ENCODE measurements at regions not wholly inside any gene's neighbourhood (a gene's known extent, or its start where the extent isn't known, plus 50 kb on each side); places are given as distances from the start of the nearest gene placed in this dataset.
"Not testable (repeated sequence)": the region's sequence is repeated elsewhere in the genome, so short reads cannot be mapped to it uniquely, and the experiment has no call there.

GRCh38 chr14:45798659-45799058 is 545.7 kb upstream of the MIS18BP1 start:
- no peak overlapping the region for H3K9ac ChIP-seq
- no peaks in the 10 kb centered on the region for H3K9me3 ChIP-seq (ENCODE audit: control insufficient read depth, low read length)

GRCh38 chr14:45796006-45796405 is 543.0 kb upstream of the MIS18BP1 start:
- H3K9ac ChIP-seq; H3K4me1 ChIP-seq; H3K4me2 ChIP-seq (ENCODE audit: low read length); H3K79me2 ChIP-seq; H2AFZ ChIP-seq; H3K27me3 ChIP-seq (ENCODE audit: control insufficient read depth, insufficient read depth, low read length); H3K4me3 ChIP-seq (ENCODE audit: low read depth, low read length); H3K9me3 ChIP-seq (ENCODE audit: control insufficient read depth, low read length); H3K36me3 ChIP-seq (ENCODE audit: control insufficient read depth, insufficient read depth, low read length); H3K27ac ChIP-seq: not testable (repeated sequence)

More at GRCh38 chr14:45798659-45799058, 545.7 kb upstream of the MIS18BP1 start:
- Histone ChIP-seq H3K79me2 (no peaks in the 10 kb centered on the region), H3K4me3 (ENCODE audit: low read depth, low read length) (no peak overlapping the region), H3K4me2 (ENCODE audit: low read length) (no peak overlapping the region), H3K36me3 (ENCODE audit: control insufficient read depth, insufficient read depth, low read length) (no peaks in the 10 kb centered on the region), H2AFZ (no peak overlapping the region), H3K27me3 (ENCODE audit: control insufficient read depth, insufficient read depth, low read length) (no peaks in the 10 kb centered on the region), H3K27ac (no peak overlapping the region), H3K4me1 (no peaks in the 10 kb centered on the region)
- TF ChIP-seq CTCF (IDR thresholded peaks at IDR 0.05): no peak

GRCh38 chr14:45793081-45793480 is 540.1 kb upstream of the MIS18BP1 start:
- Histone ChIP-seq H3K4me3 (ENCODE audit: low read depth, low read length) (no peak overlapping the region), H3K4me2 (ENCODE audit: low read length) (no peak overlapping the region), H3K9ac (no peak overlapping the region), H3K27me3 (ENCODE audit: control insufficient read depth, insufficient read depth, low read length) (no peaks in the 10 kb centered on the region), H3K9me3 (ENCODE audit: control insufficient read depth, low read length) (no peaks in the 10 kb centered on the region), H3K79me2 (no peaks in the 10 kb centered on the region), H3K36me3 (ENCODE audit: control insufficient read depth, insufficient read depth, low read length) (no peaks in the 10 kb centered on the region), H3K27ac (no peak overlapping the region), H3K4me1 (no peaks in the 10 kb centered on the region), H2AFZ (no peak overlapping the region)
- TF ChIP-seq CTCF (IDR thresholded peaks at IDR 0.05): no peak

- H3K4me2 ChIP-seq (ENCODE audit: low read length): no peak overlapping the region
- H3K79me2 ChIP-seq: no peaks in the 10 kb centered on the region
- no peaks in the 10 kb centered on the region for H3K27me3 ChIP-seq (ENCODE audit: control insufficient read depth, insufficient read depth, low read length)
- no peak overlapping the region for H3K27ac ChIP-seq
- H3K4me3 ChIP-seq (ENCODE audit: low read depth, low read length): no peak overlapping the region
- no peak overlapping the region for H2AFZ ChIP-seq
- no peak for TF ChIP-seq CTCF (IDR thresholded peaks at IDR 0.05)
- no peaks in the 10 kb centered on the region for H3K36me3 ChIP-seq (ENCODE audit: control insufficient read depth, insufficient read depth, low read length)
- no peak overlapping the region for H3K9ac ChIP-seq
- H3K4me1 ChIP-seq: no peaks in the 10 kb centered on the region
- no peaks in the 10 kb centered on the region for H3K9me3 ChIP-seq (ENCODE audit: control insufficient read depth, low read length)
These were observed 537.3 kb upstream of the MIS18BP1 start for GRCh38 chr14:45790293-45790692.

GRCh38 chr14:45787167-45787566 is 534.2 kb upstream of the MIS18BP1 start:
- no peak overlapping the region for H3K4me3 ChIP-seq (ENCODE audit: low read depth, low read length)
- H3K27me3 ChIP-seq (ENCODE audit: control insufficient read depth, insufficient read depth, low read length): no peaks in the 10 kb centered on the region
- H3K9ac ChIP-seq: no peak overlapping the region
- H3K79me2 ChIP-seq: no peaks in the 10 kb centered on the region
- H3K27ac ChIP-seq: no peak overlapping the region
- no peak overlapping the region for H2AFZ ChIP-seq
- no peaks in the 10 kb centered on the region for H3K9me3 ChIP-seq (ENCODE audit: control insufficient read depth, low read length)
- H3K4me1 ChIP-seq: no peaks in the 10 kb centered on the region
- no peak for TF ChIP-seq CTCF (IDR thresholded peaks at IDR 0.05)
- no peaks in the 10 kb centered on the region for H3K36me3 ChIP-seq (ENCODE audit: control insufficient read depth, insufficient read depth, low read length)
- no peak overlapping the region for H3K4me2 ChIP-seq (ENCODE audit: low read length)
